A673 (cell line): ENCODE measurements at regions not wholly inside any gene's neighbourhood (a gene's known extent, or its start where the extent isn't known, plus 50 kb on each side); places are given as distances from the start of the nearest gene placed in this dataset.

ENCODE experiments used
- EZH2 ChIP-seq: fragments of 200-600 bp; sonication (generic); IDR thresholded peaks from 2 replicates; pipeline ENCODE4 v1.6.1; 2017; ENCODE audit warnings: borderline replicate concordance, low read depth, mild to moderate bottlenecking, mixed read lengths, antibody characterized with exemption, low read length; ENCODE audit not compliant: poor library complexity, severe bottlenecking
- TF ChIP-seq, protein P1 (sequence below): fragments of 300-800, 200-600 bp; sonication (generic); conservative IDR thresholded peaks from 2 replicates; pipeline ENCODE4 v1.5.1; 2017; ENCODE audit warnings: low read depth, mild to moderate bottlenecking, antibody characterized with exemption, low read length, moderate library complexity, mixed read lengths

DNA sequence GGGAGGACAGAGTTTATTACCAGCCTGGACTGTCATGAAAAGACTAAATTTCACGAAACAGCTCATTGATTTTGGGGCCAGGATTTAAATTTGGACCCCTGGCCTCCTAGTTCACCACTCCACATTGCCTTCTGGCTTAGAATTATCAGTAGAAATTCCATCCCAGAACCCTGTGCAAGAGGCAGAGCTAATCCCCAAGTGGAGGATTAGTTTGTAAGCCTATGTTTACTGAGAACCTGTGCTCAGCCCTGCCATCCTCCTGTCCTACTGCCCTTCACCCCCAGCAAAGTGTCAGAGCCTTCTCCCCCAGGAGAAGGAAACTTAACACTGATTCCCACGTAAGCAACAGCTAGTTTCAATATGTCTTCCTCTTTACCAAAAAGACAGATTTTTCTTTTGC, 99.4 kb downstream of the SST start:
- TF ChIP-seq, protein P1, sequence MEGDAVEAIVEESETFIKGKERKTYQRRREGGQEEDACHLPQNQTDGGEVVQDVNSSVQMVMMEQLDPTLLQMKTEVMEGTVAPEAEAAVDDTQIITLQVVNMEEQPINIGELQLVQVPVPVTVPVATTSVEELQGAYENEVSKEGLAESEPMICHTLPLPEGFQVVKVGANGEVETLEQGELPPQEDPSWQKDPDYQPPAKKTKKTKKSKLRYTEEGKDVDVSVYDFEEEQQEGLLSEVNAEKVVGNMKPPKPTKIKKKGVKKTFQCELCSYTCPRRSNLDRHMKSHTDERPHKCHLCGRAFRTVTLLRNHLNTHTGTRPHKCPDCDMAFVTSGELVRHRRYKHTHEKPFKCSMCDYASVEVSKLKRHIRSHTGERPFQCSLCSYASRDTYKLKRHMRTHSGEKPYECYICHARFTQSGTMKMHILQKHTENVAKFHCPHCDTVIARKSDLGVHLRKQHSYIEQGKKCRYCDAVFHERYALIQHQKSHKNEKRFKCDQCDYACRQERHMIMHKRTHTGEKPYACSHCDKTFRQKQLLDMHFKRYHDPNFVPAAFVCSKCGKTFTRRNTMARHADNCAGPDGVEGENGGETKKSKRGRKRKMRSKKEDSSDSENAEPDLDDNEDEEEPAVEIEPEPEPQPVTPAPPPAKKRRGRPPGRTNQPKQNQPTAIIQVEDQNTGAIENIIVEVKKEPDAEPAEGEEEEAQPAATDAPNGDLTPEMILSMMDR, result no peak
- no peak for TF ChIP-seq EZH2
